HG02798 (cell line): ENCODE measurements at regions not wholly inside any gene's neighbourhood (a gene's known extent, or its start where the extent isn't known, plus 50 kb on each side); places are given as distances from the start of the nearest gene placed in this dataset.
"Not testable (repeated sequence)": the region's sequence is repeated elsewhere in the genome, so short reads cannot be mapped to it uniquely, and the experiment has no call there.

Experiments used
- ATAC-seq: cut with Tn5 transposase; IDR thresholded peaks from one replicate; pipeline ENCODE4 v1.9.1; 2021; ENCODE audit warnings: mild to moderate bottlenecking; ENCODE audit not compliant: unreplicated experiment, poor library complexity

- no peak for ATAC-seq
These were observed 1348.2 kb upstream of the ALCAM start for GRCh38 chr3:104018541-104018940.

GRCh38 chr3:104031598-104031997 is 1335.1 kb upstream of the ALCAM start:
- no peak for ATAC-seq

GRCh38 chr3:104032283-104032682 is 1334.4 kb upstream of the ALCAM start:
- no peak for ATAC-seq

- no peak for ATAC-seq
These were observed 1325.8 kb upstream of the ALCAM start for GRCh38 chr3:104040896-104041295.

- ATAC-seq, result not testable (repeated sequence)
These were observed 1323.6 kb upstream of the ALCAM start for GRCh38 chr3:104043001-104043543.

- no peak for ATAC-seq
These were observed 1322.7 kb upstream of the ALCAM start for GRCh38 chr3:104044002-104044401.

GRCh38 chr3:104066658-104067057 is 1300.1 kb upstream of the ALCAM start:
- ATAC-seq, result no peak

GRCh38 chr3:104069114-104069513 is 1297.6 kb upstream of the ALCAM start:
- no peak for ATAC-seq

GRCh38 chr3:104070906-104071305 is 1295.8 kb upstream of the ALCAM start:
- ATAC-seq, result no peak

- no peak for ATAC-seq
These were observed 1286.6 kb upstream of the ALCAM start for GRCh38 chr3:104080088-104080626.

- no peak for ATAC-seq
These were observed 1278.0 kb upstream of the ALCAM start for GRCh38 chr3:104088738-104089137.

GRCh38 chr3:104089987-104090386 is 1276.7 kb upstream of the ALCAM start:
- ATAC-seq, result not testable (repeated sequence)

- no peak for ATAC-seq
These were observed 1265.0 kb upstream of the ALCAM start for GRCh38 chr3:104101736-104102135.

- ATAC-seq, result peak; percentile 88
These were observed 1264.3 kb upstream of the ALCAM start for GRCh38 chr3:104102386-104102785.

- ATAC-seq, result no peak
These were observed 1260.4 kb upstream of the ALCAM start for GRCh38 chr3:104106276-104106675.

- no peak for ATAC-seq
These were observed 1258.2 kb upstream of the ALCAM start for GRCh38 chr3:104108522-104108921.

GRCh38 chr3:104126463-104126862 is 1240.2 kb upstream of the ALCAM start:
- ATAC-seq, result no peak

GRCh38 chr3:104126864-104127553 is 1239.7 kb upstream of the ALCAM start:
- no peak for ATAC-seq

GRCh38 chr3:104127830-104128229 is 1238.9 kb upstream of the ALCAM start:
- no peak for ATAC-seq

GRCh38 chr3:104132566-104133403 is 1233.9 kb upstream of the ALCAM start:
- no peak for ATAC-seq

GRCh38 chr3:104133630-104134029 is 1233.1 kb upstream of the ALCAM start:
- ATAC-seq, result no peak
